GM20000 (cell line): ENCODE measurements at regions not wholly inside any gene's neighbourhood (a gene's known extent, or its start where the extent isn't known, plus 50 kb on each side); places are given as distances from the start of the nearest gene placed in this dataset.

Experiments
- DNase-seq: peaks from one replicate; pipeline ENCODE4 v3.0.0; 2012; ENCODE audit warnings: low spot score
- CTCF ChIP-seq: IDR thresholded peaks from 2 replicates; pipeline ENCODE4 v1.5.1; 2012; ENCODE audit warnings: mild to moderate bottlenecking, control low read depth; ENCODE audit errors: extremely low read depth, missing control alignments

DNA sequence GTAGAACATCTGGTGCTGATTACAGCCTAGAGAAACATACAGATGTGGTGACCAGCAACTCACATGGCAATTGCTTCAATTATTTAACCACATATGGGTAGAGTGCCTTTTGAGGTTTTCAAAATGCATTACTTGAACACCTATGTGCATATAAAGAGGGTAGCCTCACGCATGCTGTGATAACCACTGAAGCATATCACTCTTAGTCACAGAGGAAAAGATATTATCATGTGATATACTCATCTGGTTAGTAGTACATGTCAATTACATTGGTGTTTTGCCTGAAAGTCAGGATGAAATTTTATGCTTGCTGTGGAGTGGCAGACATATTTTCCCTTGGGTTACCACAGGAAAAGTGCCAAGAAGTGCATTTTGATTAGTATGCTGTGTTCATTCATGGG, 459.3 kb upstream of the AGTR1 start:
- no peak for DNase-seq
- no peak for TF ChIP-seq CTCF

- no peak for TF ChIP-seq CTCF
- no peak for DNase-seq
Measured at GRCh38 chr3:148240351-148240750, 457.4 kb upstream of the AGTR1 start.

DNA sequence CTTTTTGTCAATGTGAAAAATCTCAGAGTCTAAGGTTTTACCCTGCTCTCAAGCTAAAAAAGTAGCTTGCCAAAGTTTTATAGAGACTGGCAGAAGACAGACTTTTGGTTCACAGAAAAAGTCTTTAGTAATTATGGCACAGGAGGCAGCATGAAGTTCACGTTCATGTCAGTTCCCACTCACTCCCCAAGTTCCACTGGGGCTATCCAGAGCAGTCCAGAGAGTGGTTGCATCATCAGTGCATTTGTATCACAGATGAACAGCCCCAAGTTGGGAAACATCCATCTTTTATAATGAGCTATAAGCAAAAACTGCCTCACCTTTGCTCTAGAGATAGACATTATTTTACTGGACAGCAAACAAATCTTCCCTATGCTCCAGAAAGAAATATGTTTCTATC, 454.1 kb upstream of the AGTR1 start:
- DNase-seq: no peak
- TF ChIP-seq CTCF: no peak

GRCh38 chr3:148246291-148246923, 451.3 kb upstream of the AGTR1 start:
- no peak for TF ChIP-seq CTCF
- DNase-seq: no peak

- no peak for DNase-seq
- TF ChIP-seq CTCF: no peak
Measured at GRCh38 chr3:148253713-148254112, 444.0 kb upstream of the AGTR1 start.

DNA sequence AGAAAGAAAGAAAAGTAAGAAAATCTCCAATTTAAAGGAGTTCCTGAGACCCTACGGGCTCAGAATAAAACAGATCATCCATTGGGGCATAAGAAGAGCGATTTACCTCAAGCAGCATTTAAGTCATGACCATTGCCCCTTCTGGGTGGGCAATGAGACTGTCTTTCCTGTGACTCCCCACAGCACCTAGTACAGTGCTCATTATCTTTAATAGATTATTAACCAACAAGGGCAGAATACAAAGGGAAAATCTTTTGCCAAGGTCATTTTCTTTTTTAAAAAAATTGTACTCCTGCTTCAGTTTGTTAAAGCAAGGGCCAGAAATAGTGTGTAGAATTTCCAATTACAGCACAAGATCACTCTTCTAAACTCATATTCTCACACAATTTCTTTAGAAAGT, 443.3 kb upstream of the AGTR1 start:
- no peak for TF ChIP-seq CTCF
- DNase-seq: no peak

DNA sequence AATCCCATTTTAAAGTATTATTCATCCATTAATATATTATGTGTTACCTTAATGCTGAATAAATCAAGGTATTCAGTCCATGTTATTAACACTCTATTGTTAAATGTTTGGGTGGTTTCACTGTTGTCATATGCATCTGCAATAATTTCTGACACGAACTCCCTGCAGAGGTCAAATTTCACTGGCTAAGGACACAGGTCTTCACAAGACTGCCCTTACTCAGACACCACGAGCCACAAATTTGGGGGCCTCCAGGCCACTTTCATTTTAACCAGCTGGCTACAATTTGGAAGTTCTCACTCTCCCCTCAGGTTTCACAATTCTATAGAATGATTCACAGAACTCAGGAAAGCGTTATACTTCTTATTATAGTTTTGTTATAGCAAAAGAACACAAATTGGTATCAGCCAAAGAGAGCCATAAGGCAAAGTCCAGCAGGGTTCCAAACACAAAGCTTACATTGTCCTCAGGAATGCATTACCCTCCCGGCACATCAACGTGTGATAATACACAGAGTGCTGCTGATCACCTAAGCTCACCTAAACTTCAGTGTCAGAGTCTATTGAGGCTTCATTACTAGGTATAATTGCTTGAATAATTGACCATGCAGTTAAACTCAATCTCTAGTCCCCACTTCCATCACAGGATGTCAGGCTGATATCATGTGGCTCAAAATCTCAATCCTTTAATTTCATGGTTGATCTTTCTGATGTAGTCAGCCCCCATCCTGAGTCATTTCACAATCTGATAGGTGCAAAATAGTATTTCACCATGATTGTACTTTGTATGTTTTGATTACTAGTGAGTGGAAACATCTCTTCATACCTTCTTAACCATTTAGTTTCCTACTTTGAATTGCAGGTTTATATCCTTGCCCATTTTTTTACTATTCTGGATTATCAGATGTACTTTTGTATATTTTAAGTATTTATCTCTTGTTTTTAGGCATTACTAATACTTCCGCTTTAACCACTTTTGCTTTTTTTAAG, 441.4 kb upstream of the AGTR1 start:
- DNase-seq: no peak

More for the DNA sequence above, 441.4 kb upstream of the AGTR1 start:
- no peak for TF ChIP-seq CTCF
